SKM-1 (cell line): ENCODE measurements at regions not wholly inside any gene's neighbourhood (a gene's known extent, or its start where the extent isn't known, plus 50 kb on each side); places are given as distances from the start of the nearest gene placed in this dataset.
"Not testable (repeated sequence)": the region's sequence is repeated elsewhere in the genome, so short reads cannot be mapped to it uniquely, and the experiment has no call there.

Experiments
- DNase-seq: peaks from one replicate; lab custom pipeline; 2025; ENCODE audit not compliant: unreplicated experiment; lab: John Stamatoyannopoulos, UW

DNA sequence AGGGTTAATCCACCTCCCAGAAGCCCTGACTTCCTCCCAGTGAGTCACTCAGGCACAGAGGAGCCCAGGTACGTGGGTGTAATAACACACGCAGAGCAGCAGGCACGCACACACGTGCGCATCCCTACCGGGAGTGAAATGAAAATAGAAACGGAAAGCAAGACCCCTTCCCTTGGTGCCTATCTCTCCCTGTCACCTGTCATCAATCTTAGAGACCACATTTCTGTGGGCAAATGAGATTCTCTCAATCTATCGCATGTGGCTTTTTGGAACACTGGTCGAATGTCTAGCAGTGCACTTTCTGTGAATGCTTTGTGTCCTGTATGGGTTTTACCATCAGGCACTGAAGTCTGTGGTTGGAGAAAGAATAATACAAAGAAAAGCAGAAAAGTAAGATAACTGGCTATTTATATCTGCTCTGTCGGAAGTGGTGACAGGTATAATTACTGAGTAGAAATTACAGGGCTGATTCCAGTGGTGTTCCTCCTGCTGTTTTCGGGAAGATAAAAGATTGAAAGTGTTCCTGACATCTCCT, 137.7 kb upstream of the GRIA1 start:
- no peak for DNase-seq

DNA sequence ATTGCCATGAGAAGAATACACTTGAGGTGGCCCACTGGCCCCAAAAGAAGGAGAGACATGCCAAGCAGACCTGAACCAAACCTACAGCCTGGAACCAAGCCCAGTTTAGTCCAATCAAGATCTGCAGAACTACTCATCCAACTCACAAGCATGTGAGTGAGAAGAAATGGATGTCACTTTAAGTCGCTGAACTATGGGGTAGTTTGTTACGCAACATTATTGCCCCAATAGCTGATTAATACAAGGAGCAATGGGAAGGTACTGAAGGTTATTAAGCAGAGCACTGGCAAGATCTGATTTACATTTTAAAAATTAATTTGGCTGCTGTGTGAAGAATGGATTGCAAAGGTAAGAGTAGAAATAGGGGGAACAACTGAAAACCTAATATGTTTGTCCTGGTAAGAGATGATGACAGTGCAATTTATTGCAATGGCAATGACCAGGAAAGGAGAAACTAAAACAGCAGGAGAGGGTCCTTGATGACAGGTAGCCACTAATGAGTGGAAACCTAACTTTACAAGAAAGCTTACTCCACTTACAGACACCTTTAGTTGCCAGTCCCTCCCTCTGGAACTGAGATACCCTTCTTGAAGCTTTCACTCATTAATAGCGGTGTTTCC, 132.9 kb upstream of the GRIA1 start:
- DNase-seq = no peak

DNA sequence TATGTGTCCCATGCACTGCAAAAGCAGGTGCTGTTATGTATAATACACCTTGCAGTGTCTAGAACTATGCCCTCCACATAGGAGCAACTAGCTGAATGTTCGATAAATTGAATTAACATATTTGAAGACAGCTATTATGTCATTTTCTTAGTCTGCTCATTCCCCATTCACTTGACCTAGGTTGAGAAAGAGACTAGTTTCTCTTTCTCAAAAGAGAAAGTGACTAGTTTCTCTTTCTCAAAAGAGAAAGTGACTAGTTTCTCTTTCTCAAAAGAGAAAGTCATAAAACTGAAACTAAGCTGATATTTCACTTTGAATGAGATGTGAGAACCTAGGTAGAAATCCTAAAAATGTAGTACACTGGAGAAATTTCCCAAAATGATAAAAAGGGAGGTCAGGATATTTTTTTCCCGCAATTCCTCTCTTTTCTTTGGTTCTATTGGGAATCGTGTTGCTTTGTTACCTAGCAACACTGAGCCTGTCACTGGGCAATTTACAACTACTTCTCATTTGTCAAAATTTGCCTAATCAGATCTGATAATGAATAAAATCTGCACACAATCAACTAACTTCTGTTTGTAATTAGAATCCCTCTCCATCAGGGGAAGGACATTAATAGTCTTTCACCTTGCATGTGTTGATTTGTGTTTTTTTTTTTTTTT, 132.0 kb upstream of the GRIA1 start:
- DNase-seq = no peak

DNA sequence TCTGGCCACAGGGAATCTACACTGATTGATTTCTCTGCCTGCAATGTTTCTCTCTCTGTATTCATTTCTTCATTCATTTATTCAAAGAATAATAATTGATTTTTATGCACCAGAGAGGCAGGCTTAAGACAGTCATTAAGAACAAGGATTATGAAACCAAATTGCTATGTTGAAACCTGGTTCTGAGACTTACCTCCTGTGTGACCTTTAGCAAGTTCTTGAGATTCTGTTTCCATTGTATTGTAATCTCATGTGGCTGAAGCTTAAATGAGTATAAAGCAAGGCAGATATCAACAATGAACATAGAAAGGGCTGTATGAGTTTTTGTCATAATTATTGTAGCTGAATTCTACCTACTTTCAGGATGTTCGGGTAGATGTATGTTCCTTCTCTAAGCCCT, 129.6 kb upstream of the GRIA1 start:
- DNase-seq = no peak

DNA sequence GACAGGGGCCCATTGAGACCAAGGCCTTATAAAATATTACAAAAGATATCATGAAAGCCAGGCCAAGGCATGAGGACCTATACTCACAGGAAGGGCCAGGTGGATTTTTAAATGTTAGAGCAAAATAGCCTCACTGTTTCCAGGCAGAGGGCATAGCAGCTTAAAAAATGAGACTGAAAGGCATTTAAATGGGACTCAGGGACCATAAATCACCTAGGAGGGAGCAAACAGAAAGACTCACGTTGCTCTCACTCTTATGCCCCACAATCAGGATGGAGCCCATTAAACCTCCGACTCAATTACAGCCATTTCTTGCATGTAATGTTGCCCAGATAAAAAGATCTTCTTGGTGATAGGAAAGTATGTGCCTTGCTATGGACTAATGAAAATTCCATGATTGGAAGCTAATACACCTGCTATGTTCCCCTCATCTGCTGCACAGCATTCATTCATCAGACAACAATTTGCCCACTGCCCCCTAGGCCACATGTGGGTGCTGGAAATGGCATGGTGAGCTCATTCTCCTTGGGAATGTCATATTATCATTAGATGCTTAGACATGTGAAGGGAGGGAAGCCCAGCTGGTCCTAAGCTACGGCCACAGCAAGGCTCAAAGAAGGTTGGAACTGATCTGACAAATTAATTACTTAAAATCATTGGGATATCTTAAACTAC, 128.6 kb upstream of the GRIA1 start:
- DNase-seq = no peak

DNA sequence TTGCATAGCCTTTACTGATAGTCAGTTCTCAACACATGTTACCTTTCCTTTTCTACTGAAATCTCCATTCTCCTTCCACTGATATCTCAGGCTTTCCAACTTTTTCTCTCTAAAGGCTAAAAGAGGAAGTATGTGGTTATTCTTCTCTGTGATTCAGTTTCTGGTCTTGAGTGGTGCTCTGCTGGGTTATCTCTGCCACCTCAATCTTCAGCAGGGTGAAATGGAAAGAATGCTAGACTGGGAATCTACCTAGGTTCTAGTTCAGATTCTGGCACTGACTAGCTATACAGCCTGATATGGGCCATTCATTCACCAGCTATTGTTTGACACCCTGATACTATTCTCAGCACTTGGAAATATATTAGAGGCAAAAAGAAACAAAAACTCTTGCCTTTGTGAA, 124.9 kb upstream of the GRIA1 start:
- DNase-seq = no peak

DNA sequence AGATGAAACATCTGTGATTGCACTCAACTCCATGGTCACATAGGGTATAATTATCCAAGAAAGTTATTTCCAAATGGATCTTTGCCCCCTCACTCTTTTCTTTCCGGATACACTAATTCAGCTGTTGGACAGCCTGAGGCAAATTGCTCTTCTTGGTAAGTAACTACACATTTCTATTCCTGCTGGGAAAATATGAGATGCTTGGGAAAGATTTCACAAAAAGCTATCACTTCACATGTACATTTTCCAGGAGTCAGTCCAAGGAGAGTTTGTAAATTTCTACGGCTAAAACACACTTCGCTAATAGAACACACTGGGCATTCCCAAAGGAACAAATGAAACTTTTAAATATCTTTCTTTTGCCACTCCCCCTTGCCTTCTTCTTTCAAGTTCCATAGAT, 123.0 kb upstream of the GRIA1 start:
- no peak for DNase-seq

DNA sequence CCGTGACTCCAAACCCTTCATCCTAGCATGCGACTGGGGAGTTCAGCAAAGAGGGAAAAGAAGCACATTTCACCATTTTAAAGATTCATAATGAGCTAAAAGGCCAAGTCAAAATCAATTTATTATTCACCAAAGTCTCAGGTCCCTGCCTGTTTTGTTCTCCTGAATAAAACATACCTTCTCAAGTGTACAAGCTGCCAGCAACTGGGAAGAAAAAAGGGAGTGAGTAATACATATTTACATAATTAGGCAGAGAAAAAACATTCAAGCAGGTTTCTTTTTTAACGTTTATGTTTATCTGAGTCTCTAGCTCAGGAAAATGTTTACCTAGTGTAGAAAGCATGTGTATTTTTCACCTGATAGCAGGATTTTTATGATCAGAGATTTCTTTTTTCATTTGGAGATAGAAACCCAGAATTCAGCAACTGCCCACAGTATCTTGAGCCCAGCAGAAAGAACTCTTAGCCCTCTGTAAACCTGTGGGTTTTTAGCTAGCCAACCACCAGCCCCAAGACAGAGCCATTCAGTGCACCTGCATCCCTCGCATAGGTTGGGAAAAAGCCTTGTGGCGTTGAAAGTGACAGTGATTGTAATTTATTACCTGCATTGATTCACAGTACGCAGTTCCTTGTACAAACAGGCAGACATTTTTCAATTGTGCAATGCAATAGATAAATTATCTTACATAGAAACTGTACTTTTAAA, 117.9 kb upstream of the GRIA1 start:
- no peak for DNase-seq

DNA sequence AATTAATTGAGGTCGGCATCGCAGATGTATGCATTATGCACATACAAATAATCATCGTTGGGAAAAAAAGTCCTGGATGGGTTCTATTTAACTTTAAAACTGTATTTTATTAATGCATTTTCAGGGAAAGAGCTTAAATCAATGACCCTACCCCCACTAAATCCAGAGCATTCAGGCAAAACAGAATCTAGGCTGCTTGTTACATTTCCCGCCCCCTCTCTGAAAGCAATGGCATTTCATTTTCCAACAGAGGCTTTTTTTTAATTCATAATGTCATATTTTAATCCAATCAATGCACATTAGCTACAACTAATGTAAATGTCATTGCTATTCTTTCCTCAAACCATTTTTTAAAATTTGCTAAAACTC, 117.4 kb upstream of the GRIA1 start:
- DNase-seq = no peak

DNA sequence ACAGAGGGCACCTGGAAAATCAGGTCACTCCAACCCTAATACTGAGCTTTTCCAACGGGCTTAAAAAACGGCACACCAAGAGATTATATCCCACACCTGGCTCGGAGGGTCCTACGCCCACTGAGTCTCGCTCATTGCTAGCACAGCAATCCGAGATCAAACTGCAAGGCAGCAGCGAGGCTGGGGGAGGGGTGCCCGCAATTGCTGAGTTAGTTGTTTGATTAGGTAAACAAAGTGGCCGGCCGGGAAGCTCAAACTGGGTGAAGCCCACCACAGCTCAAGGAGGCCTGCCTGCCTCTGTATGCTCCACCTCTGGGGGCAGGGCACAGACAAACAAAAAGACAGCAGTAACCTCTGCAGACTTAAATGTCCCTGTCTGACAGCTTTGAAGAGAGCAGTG, 108.8 kb upstream of the GRIA1 start:
- DNase-seq = not testable (repeated sequence)

DNA sequence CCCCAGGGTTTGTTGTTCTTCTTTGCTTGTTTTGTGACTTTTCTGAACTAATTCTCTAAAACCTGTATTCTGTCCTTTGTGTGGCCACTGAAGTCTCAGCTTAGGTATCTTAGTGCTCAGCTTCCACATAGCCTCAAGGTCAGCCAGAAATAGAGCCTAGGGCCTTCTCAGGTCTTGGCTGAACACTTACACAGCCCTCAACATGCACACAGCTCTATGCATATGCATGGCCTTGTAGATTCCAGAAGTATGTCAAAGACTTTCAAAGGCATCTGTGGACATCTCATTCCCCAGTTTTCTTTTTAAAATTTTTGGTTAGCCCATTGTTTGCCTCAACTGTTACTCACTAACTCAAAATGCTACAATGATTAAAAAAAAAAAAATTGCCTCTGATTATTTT, 99.9 kb upstream of the GRIA1 start:
- no peak for DNase-seq

DNA sequence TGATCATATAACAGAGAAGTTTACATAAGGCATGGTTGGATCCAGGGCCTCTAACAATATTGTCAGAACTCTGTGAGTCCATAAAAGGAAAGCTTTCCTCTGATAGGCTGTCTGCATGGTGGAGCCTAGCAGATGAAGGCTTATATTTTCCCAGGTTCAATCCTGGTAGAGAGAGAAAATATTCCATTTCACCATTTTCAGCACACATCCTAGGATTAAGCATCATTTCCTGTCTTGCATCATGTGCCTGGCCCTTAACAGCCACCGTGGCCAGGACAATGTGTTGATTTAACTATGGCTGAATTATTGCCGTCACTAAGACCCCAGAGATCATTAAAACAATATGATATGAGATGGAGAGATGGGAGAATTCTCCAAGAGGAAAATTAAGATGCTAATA, 90.9 kb upstream of the GRIA1 start:
- DNase-seq = no peak

DNA sequence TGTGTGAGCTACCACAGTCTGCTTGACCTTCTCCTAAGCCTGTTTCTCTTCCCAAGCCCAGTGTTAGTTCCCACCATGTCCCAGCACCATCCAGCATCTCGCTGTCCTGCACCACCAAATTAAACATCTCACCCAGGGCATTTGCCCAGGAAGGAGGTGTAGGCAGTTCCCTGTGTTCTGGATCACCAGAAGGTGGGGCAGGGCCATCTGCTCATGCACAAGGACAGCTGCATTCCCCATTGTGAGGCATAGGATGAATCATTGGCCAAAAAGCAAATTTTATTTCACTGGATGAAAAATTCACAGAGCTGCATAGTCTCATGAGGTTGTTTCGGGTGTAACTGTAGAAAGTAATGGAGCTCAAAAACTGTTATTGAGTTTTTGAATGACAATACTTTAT, 89.5 kb upstream of the GRIA1 start:
- DNase-seq = no peak

DNA sequence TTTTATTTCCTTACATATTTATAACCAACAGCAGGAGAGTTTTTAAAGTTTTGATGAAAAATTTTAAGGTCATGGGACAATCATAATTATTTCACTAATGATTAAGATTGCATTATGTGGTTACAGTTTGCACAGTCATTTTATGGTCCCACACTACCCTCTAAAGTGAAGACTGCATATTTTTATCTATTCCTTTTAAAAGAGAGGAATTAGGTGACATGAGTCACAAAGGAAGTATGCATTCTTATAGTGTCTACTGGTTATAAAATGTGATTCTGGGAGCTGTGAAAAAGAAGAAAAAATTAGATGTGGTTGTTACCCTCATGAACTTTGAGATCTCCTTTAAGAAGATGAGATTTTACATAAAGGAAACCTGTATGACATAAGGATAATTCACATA, 87.9 kb upstream of the GRIA1 start:
- no peak for DNase-seq

DNA sequence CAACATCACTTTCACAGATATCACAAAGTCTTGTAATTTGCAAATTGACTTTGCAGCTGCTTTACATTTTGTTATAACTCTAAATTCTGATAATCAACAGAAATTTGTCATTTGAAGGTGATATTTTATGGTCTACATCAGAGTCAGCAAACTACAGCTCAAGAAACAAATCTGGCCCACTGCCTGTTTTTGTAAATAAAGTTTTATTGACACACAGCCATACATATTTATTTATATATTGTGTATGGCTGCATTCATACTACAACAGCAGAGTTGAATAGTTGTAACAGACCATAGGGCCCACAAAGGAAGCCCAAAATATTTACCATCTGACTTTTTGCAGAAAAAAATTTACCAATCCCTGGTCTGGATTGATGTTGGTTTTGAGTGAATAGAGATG, 87.0 kb upstream of the GRIA1 start:
- DNase-seq = no peak

DNA sequence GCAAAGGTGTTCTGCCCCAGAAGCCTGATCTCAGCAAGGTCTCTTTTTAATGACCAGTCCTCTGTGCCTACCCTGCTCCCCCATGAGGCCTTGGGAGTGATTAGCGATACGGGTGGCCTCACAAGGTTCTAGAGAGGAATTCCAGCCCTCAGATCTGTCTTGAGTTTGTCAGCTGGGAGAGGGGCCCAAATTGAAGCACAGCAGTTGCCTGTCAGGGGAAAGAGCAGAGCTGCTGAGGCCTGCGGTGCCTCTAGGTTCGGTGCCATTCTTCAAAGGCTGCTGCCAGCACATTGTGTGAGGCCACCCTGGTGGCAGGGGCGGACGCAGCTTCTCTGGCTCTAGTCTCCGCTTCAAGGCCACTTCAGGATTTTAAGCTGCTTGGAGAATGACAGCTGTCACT, 85.7 kb upstream of the GRIA1 start:
- DNase-seq = no peak

DNA sequence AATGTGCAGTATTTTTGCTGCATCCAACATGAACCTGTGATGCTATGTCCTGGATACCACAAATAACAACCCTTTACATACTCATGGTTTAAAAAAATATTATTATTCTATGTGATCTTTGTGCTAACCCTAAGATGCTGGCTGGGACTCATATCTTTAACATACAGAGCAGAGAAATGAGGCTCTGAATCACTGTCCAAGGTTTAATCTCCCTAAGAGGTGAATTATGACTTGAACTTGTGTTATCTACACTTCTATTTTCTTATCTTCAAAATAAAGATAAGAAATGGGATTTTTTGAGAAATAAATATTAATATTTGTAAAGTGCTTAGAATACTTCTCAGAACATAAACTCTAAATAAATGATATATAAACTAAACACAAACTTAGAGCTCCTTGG, 68.8 kb upstream of the GRIA1 start:
- no peak for DNase-seq

DNA sequence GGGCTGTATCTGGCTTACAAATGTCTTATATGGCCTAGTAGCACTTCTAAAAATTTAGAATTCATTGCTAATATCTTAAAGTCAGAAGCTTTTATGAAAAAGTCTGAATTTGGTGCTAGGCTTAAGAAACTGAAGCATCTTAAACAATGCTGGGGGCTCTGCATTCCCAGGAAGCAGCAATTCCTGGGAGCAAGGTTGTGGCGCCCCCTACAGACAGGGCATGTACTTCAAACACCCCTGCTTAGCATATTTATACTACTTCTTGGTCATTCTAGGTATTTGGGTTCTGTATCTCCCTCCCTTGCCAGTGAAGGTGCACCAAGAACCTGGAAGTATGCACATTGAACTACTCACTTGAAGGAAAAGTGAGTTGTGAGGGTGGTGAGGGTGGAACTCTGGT, 64.6 kb upstream of the GRIA1 start:
- no peak for DNase-seq

DNA sequence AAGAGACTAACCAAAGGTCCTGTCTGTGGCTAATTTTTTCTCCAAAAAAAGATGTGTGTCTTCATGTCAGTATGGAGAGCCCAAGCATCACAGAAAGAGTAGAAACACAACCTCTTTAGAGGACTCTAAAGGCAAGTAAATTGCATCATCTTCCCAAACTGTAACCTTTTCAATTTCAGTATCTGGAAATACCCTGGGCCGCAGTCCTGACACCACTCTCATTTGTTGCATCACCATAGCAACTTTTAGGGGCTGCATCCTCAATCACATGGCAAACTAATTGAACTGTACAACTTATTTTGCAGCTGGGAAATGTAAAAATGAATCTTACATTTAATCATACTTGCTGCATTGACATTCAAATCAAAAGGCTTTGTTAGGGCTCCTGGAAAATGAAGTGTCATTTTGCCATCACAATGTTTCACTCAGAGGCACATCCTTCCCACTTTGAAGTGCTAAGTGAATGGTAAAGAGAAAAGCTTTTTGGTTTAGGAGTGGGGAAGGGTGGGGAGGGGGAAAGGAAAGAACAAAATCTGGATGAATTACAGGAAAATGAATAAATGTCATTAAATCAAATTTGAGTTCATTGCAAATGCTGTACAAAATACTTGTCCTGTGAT, 60.6 kb upstream of the GRIA1 start:
- DNase-seq = no peak

DNA sequence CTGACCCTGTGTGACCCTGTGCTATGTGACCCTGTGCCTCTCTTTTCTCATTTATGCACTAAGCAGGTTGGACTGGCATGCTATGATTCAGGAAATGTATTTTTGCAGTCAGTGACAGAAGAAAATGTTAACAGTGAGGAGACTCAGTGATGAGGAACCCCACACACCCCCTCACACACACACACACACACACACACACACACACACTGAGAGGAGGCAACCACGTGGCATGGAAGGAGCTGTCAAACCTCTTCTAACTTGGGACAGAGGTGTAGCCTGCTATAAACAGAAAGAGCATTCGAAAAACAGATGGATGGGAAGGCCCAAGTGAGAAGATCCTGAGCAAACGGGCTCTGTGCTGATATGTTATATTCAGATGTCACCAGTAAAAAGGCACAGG, 57.9 kb upstream of the GRIA1 start:
- DNase-seq = no peak

DNA sequence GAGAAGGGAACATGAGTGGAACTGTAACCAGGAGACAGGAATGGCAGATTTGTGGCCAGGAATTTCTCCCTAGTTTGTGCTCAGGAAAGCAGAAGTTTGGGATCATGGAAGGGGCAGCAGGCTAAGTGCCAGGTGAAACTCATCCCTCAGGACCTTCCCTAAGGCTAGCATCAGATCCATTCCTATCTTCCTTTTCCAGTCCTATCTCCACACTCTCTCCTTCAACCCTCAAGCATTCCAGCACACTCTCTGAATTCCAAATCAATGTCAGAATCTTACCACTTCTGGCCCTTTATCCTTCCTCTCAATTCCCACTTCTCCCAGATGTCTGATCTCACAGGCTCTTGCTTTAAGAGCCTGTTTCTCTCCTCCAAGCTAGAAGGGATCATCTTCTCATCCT, 53.2 kb upstream of the GRIA1 start:
- no peak for DNase-seq

DNA sequence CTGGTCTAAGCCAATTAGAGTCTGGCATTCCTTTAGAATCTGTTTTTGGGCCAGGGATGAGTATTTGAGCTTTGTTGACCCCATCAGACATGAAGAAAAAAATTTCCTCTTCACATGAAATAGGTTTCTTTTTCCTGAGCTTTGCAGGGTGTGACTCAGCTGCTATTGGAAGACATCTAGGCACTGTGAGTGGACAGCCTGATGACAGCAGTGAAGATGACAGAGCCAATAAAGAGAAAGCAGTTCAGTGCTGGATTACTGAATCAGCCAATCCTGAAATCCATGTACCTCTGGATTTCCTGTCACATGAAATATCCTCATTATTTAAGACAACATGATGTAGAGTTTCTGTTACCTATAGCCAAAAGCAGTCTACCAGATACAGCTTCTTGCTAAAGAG, 51.3 kb upstream of the GRIA1 start:
- DNase-seq = no peak
